Skin epidermis (tissue), 12 donors: ENCODE measurements at regions not wholly inside any gene's neighbourhood (a gene's known extent, or its start where the extent isn't known, plus 50 kb on each side); places are given as distances from the start of the nearest gene placed in this dataset.

Experiments used
- H3K27ac ChIP-seq, 21 experiments: fragments of 200-600 bp; sonication (generic) in 11 of 21; one replicate each; pipeline ENCODE4 v1.5.0; 2020; ENCODE audit warnings: mild to moderate bottlenecking in 3 of 21, inconsistent platforms in 2 of 21, moderate library complexity in 2 of 21
- H3K4me3 ChIP-seq, 7 experiments: fragments of 200-600 bp; sonication (generic) in 2 of 7; one replicate each; pipeline ENCODE4 v1.5.0; 2020; ENCODE audit warnings: inconsistent platforms in 2 of 7, mild to moderate bottlenecking in 2 of 7, moderate library complexity in 1 of 7

DNA sequence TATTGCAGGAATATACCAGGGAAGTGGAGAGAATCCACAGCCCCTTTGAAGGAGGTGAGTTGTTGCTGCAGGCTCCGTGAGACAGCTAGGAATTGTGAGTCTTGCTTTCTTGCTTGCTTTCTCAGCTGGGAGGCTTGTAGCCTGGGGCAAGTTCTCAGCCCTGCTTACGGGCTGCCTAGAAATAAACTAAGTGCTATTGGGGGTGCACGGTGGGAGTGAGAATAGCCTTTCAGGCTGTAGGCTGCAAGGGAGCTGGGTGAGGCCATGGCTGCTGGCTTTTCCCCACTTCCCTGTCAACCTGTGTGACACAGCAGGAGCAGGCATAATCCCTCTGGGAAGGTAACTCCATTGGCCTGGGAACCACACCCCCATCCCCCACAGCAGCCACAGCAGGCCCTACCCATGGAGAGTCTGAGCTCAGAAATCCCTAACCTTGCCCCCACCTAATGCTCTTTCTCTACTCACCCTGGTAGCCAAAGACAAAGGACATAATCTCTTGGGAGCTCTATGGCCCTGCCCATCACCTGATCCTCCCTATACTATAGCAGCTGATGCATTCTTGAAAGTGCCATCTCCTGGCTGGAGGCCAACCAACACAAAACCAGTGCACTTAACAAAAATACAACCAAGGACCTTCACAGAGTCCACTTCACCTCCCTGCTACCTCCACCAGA is 113.0 kb downstream of the MMRN1 start:
- H3K27ac ChIP-seq = no peak overlapping the region
- H3K4me3 ChIP-seq = no peak overlapping the region

DNA sequence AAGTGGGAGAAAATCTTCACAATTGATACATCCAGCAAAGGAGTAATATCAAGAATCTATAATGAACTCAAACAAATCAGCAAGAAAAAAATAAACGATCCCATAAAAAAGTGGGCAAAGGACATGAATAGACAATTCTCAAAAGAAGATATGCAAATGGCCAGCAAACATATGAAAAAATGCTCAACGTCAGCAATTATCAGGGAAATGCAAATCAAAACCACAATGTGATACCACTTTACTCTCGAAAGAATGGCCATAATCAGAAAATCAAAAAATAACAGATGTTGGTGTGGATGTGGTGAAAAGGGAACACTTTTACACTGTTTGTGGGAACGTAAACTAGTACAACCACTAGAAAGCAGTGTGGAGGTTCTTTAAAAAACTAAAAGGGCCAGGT is 114.3 kb upstream of the CCSER1 start:
- no peak overlapping the region for H3K27ac ChIP-seq
- no peak overlapping the region for H3K4me3 ChIP-seq

DNA sequence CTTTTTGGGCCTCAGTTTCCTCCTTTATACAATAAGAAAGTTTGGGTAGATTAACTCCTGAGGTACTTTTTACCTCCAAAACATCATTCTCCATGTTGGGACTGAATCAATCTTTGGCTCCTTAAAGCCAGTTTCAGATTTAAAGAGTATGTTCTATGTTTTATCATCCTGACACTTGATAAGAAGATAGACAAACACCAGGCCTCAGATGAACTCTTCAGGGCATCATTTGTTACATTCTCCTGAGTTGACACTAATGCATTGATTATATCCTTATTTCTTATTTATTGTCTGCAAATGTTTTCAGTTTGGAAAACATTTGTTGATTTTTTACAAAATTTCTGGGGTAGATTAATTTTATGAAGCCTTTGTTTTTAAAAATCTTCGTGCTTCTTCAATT is 102.7 kb upstream of the CCSER1 start:
- Histone ChIP-seq H3K27ac (no peak overlapping the region), H3K4me3 (no peak overlapping the region)

DNA sequence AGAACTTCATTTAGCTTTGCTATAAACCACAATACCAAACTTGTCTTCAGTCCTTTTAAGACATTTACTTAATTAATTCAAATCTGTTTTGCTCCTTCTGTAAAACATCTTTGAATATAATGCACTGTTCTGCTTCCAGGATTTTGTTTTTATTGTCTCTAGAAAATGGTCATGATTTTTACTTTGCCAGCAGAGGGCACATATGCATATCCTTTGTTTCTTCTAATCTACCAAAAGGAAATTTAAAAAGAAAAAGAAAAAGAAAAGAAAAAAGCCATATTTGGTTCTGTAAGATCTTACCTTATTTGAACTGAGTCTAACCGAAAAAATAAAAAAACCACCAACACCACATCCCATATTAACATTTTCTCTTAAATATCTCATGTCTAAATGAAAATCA is 101.9 kb upstream of the CCSER1 start:
- H3K4me3 ChIP-seq = no peak overlapping the region

GRCh38 chr4:90027565-90027964 is 99.6 kb upstream of the CCSER1 start:
- Histone ChIP-seq H3K27ac (peak overlapping the region in 1 of 21 experiments; percentile 10), H3K4me3 (no peak overlapping the region)

More for the DNA sequence above, 101.9 kb upstream of the CCSER1 start:
- no peak overlapping the region for H3K27ac ChIP-seq

- Histone ChIP-seq H3K4me3 (no peak overlapping the region), H3K27ac (no peak overlapping the region)
Observed at GRCh38 chr4:90028460-90028859, 98.7 kb upstream of the CCSER1 start.

GRCh38 chr4:90030202-90030601 is 97.0 kb upstream of the CCSER1 start:
- no peak overlapping the region for H3K27ac ChIP-seq
- H3K4me3 ChIP-seq = no peak overlapping the region

GRCh38 chr4:90030953-90031352 is 96.2 kb upstream of the CCSER1 start:
- H3K4me3 ChIP-seq = no peak overlapping the region
- H3K27ac ChIP-seq = no peak overlapping the region

DNA sequence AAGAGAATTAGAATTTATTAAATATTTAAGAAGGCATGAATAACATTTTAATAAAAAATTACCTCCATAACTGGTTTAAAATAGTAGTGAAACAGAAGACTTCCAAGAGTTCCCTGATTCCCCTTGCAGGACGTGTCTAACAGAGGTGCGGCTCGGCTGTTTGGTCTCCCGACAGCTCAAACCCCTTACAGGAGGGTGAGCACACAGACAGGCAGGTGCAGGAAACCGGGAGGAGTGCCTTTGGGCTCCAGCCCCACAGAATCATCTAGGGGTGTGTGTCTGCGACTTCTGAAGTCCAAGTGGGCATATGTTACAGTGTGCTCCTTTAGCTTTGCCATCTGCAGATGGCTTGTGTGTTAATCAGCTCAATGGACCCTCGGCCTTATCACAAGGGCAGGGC is 88.1 kb upstream of the CCSER1 start:
- H3K4me3 ChIP-seq = no peak overlapping the region
- H3K27ac ChIP-seq = no peak overlapping the region

- H3K27ac ChIP-seq = no peak overlapping the region
- no peak overlapping the region for H3K4me3 ChIP-seq
Observed at GRCh38 chr4:90051999-90052398, 75.2 kb upstream of the CCSER1 start.

GRCh38 chr4:90057091-90057490 is 70.1 kb upstream of the CCSER1 start:
- Histone ChIP-seq H3K27ac (no peak overlapping the region), H3K4me3 (no peak overlapping the region)

- Histone ChIP-seq H3K4me3 (no peak overlapping the region), H3K27ac (no peak overlapping the region)
Observed at GRCh38 chr4:90060039-90060438, 67.2 kb upstream of the CCSER1 start.

DNA sequence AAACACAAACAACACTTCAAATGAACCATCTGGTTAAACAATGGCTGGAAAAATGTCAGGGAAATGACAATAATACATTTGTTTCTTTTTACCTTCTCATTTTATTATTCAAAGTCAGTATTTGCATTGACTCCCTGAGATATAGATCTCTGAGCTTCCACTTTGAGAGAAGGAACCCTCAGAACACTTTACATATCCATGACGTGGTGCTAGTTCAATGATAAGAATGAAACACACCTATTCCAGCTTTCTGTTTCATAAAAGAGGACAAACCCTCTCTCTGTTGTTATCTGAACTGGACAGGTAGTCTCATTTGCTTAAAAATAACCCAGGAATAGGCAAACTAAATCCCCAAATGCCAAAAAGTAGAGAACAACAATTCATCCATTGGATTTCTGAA is 65.3 kb upstream of the CCSER1 start:
- no peak overlapping the region for H3K4me3 ChIP-seq

DNA sequence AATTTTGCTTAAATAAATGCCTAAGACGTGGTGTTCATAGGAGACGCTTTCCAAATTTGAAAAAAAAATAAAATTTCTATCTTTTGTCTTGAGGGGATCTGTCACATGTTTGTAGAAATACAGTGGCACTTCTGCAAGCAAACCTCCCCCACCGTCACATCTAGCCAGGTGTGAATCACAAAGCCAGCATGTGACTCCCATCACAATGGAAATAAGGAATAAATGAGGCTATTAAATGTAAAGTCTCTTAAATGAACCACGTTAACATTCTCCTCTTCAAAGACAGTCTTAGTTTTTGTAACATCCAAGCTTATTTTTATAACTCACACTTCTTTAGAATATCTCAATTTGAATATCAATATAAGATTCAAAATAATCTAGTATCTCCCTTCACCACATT is 63.0 kb upstream of the CCSER1 start:
- H3K27ac ChIP-seq = no peak overlapping the region
- no peak overlapping the region for H3K4me3 ChIP-seq

More for the DNA sequence above, 65.3 kb upstream of the CCSER1 start:
- H3K27ac ChIP-seq = no peak overlapping the region

GRCh38 chr4:90069151-90069550 is 58.0 kb upstream of the CCSER1 start:
- H3K27ac ChIP-seq = no peak overlapping the region
- no peak overlapping the region for H3K4me3 ChIP-seq

- Histone ChIP-seq H3K27ac (peak overlapping the region in 5 of 21 experiments; percentile 22 to 67 (median 57)), H3K4me3 (no peak overlapping the region)
Observed at GRCh38 chr4:90071289-90072235, 55.6 kb upstream of the CCSER1 start.

- H3K27ac ChIP-seq = peak overlapping the region in 2 of 21 experiments; percentile 3 to 13
- no peak overlapping the region for H3K4me3 ChIP-seq
Observed at GRCh38 chr4:90074322-90074886, 52.8 kb upstream of the CCSER1 start.
